CD14-positive monocyte (primary cell): ENCODE measurements at regions not wholly inside any gene's neighbourhood (a gene's known extent, or its start where the extent isn't known, plus 50 kb on each side); places are given as distances from the start of the nearest gene placed in this dataset.
A peak's percentile ranks its signal among the peaks of the same experiment; 100 is the strongest.

Experiments used
- DNase-seq, 3 donors: peaks; one replicate each; pipeline ENCODE4 v3.0.0-alpha.2; 2011 to 2022
- H2AFZ ChIP-seq: 2 replicates; pipeline ENCODE4 v1.6.0; 2012; ENCODE audit warnings: mild to moderate bottlenecking, low read depth, low read length, inconsistent platforms; ENCODE audit not compliant: insufficient read depth, poor library complexity, severe bottlenecking
- H3K27ac ChIP-seq, 2 donors: 1 replicate in 1 of 2; 2 replicates in 1 of 2; pipeline ENCODE4 v1.5.1; 2012 to 2013; ENCODE audit warnings: low read length in 2 of 2, control low read depth in 1 of 2, inconsistent platforms in 1 of 2, low read depth in 1 of 2, mild to moderate bottlenecking in 1 of 2
- H3K27me3 ChIP-seq, 2 donors: one replicate each; pipeline versions ENCODE4 v1.6.0 to v1.6.1; 2011 to 2013; ENCODE audit warnings: low read length in 2 of 2; ENCODE audit not compliant: control insufficient read depth in 2 of 2, insufficient read depth in 2 of 2
- H3K36me3 ChIP-seq, 2 donors: replicated peaks in 1 of 2; 1 replicate in 1 of 2; 2 replicates in 1 of 2; pipeline versions ENCODE4 v1.5.1 to v1.6.1; 2012 to 2013; ENCODE audit warnings: low read length in 2 of 2, control low read depth in 1 of 2, inconsistent platforms in 1 of 2, mild to moderate bottlenecking in 1 of 2; ENCODE audit not compliant: insufficient read depth in 2 of 2, control insufficient read depth in 1 of 2
- H3K4me1 ChIP-seq, 2 donors: 1 replicate in 1 of 2; 2 replicates in 1 of 2; pipeline versions ENCODE4 v1.5.1 to v1.6.1; 2012 to 2013; ENCODE audit warnings: low read length in 2 of 2, control low read depth in 1 of 2, inconsistent platforms in 1 of 2, mild to moderate bottlenecking in 1 of 2, moderate library complexity in 1 of 2; ENCODE audit not compliant: insufficient read depth in 2 of 2, control insufficient read depth in 1 of 2
- H3K4me2 ChIP-seq: replicated peaks from 2 replicates; pipeline ENCODE3; 2012; ENCODE audit warnings: low read length, moderate library complexity, mild to moderate bottlenecking; ENCODE audit not compliant: poor library complexity, severe bottlenecking; ENCODE audit errors: extremely low read depth
- H3K4me3 ChIP-seq, 3 experiments: fragments of 200-600 bp in 1 of 3; sonication (generic) in 1 of 3; replicated peaks in 1 of 3; 1 replicate in 2 of 3; 2 replicates in 1 of 3; pipeline ENCODE4 v1.5.1; 2011 to 2013; ENCODE audit warnings: low read length in 3 of 3, mild to moderate bottlenecking in 3 of 3, control low read depth in 2 of 3, low read depth in 2 of 3, inconsistent platforms in 1 of 3, moderate library complexity in 1 of 3
- H3K79me2 ChIP-seq: 2 replicates; pipeline ENCODE4 v1.6.0; 2012; ENCODE audit warnings: mild to moderate bottlenecking, control low read depth, inconsistent platforms, low read length, moderate library complexity; ENCODE audit not compliant: insufficient read depth
- H3K9ac ChIP-seq: 2 replicates; pipeline ENCODE4 v1.6.0; 2017; ENCODE audit warnings: low read length, mild to moderate bottlenecking; ENCODE audit not compliant: insufficient read depth, poor library complexity, severe bottlenecking
- H3K9me3 ChIP-seq, 2 donors: replicated peaks in 1 of 2; 1 replicate in 1 of 2; 2 replicates in 1 of 2; pipeline versions ENCODE4 v1.5.1 to v1.6.1; 2012 to 2013; ENCODE audit warnings: low read length in 2 of 2, control low read depth in 1 of 2; ENCODE audit not compliant: control insufficient read depth in 1 of 2, insufficient read depth in 1 of 2
- H4K20me1 ChIP-seq: 2 replicates; pipeline ENCODE4 v1.6.0; 2012; ENCODE audit warnings: mild to moderate bottlenecking, low read length, control low read depth, moderate library complexity; ENCODE audit not compliant: insufficient read depth
- H3K27ac Mint-ChIP-seq, 7 donors: one replicate each; pipeline ENCODE4 v1.8.0; 2020; ENCODE audit warnings: mild to moderate bottlenecking in 7 of 7, mixed read lengths in 7 of 7, moderate library complexity in 6 of 7, inconsistent platforms in 2 of 7
- H3K27me3 Mint-ChIP-seq, 3 donors: one replicate each; pipeline ENCODE4 v1.8.0; 2021 to 2022; ENCODE audit warnings: low read depth in 3 of 3, mild to moderate bottlenecking in 3 of 3, mixed read lengths in 3 of 3, moderate library complexity in 3 of 3, inconsistent platforms in 1 of 3
- H3K36me3 Mint-ChIP-seq, 2 donors: one replicate each; pipeline ENCODE4 v1.8.0; 2020; ENCODE audit warnings: mixed read lengths in 2 of 2, inconsistent platforms in 1 of 2, mild to moderate bottlenecking in 1 of 2
- H3K4me1 Mint-ChIP-seq: one replicate; pipeline ENCODE4 v1.8.0; 2020; ENCODE audit warnings: mild to moderate bottlenecking, mixed read lengths
- H3K4me3 Mint-ChIP-seq, 2 donors: one replicate each; pipeline ENCODE4 v1.8.0; 2020; ENCODE audit warnings: mild to moderate bottlenecking in 2 of 2, mixed read lengths in 2 of 2, moderate library complexity in 1 of 2
- H3K9me3 Mint-ChIP-seq, 7 donors: one replicate each; pipeline ENCODE4 v1.8.0; 2020 to 2022; ENCODE audit warnings: mixed read lengths in 7 of 7, mild to moderate bottlenecking in 6 of 7, moderate library complexity in 6 of 7, inconsistent platforms in 2 of 7
- CTCF ChIP-seq: fragments of 200-600 bp; IDR thresholded peaks from one replicate; pipeline ENCODE4 v1.8.0; 2022; ENCODE audit warnings: antibody characterized with exemption, mild to moderate bottlenecking
- WGBS: methylation state at CpG from one replicate; pipeline ENCODE4 v1.1.5; 2013; ENCODE audit warnings: missing lambda C conversion rate; ENCODE audit not compliant: insufficient coverage; 5-methylcytosine and 5-hydroxymethylcytosine counted together
- intact Hi-C, 2 donors: fragments of 100-400 bp; cut with micrococcal nuclease; formaldehyde crosslinking; loops; one replicate each; pipeline versions ENCODE4 v1.15.0 to v1.15.1; 2023

- Mint-ChIP-seq H3K4me1 (no peaks in the 10 kb centered on the region), H3K27ac (no peak overlapping the region), H3K36me3 (no peaks in the 10 kb centered on the region), H3K4me3 (no peak overlapping the region), H3K9me3 (peaks cover 0 to 3% (median 0%) of the 10 kb centered on the region in 7 donors), H3K27me3 (peaks cover 0 to 2% (median 0%) of the 10 kb centered on the region in 3 donors)
- Histone ChIP-seq H3K36me3 (no peaks in the 10 kb centered on the region), H3K4me3 (no peak overlapping the region), H3K27ac (no peak overlapping the region), H3K27me3 (no peaks in the 10 kb centered on the region), H4K20me1 (no peaks in the 10 kb centered on the region), H3K79me2 (no peaks in the 10 kb centered on the region), H3K9me3 (no peaks in the 10 kb centered on the region), H3K9ac (no peak overlapping the region), H3K4me1 (no peaks in the 10 kb centered on the region), H2AFZ (no peak overlapping the region), H3K4me2 (no peak overlapping the region)
- 100% methylated on average over 2 of the region's 2 CpGs for WGBS
- peak; percentile 11 for TF ChIP-seq CTCF
- intact Hi-C loops, result no loop called here
- no peak for DNase-seq
These were observed 170.5 kb downstream of the AREG start for GRCh38 chr4:74615411-74615810.

GRCh38 chr4:74618166-74618565, 173.2 kb downstream of the AREG start:
- H3K36me3 Mint-ChIP-seq, result no peaks in the 10 kb centered on the region
- no peak overlapping the region for H3K9ac ChIP-seq
- DNase-seq, result no peak
- H4K20me1 ChIP-seq, result no peaks in the 10 kb centered on the region
- H3K4me3 Mint-ChIP-seq, result no peak overlapping the region
- WGBS, result no CpG with 5 or more reads among the region's 1 CpG
- H3K4me3 ChIP-seq, result no peak overlapping the region
- no peaks in the 10 kb centered on the region for H3K9me3 ChIP-seq
- H3K9me3 Mint-ChIP-seq, result peaks cover 0 to 3% (median 0%) of the 10 kb centered on the region in 7 donors
- TF ChIP-seq CTCF, result no peak
- no peak overlapping the region for H2AFZ ChIP-seq
- intact Hi-C loops, result no loop called here
- H3K4me1 Mint-ChIP-seq, result peaks cover under 1% of the 10 kb centered on the region
- no peak overlapping the region for H3K27ac ChIP-seq
- peaks cover 0 to 2% (median 1%) of the 10 kb centered on the region in 3 donors for H3K27me3 Mint-ChIP-seq
- H3K4me2 ChIP-seq, result no peak overlapping the region
- no peaks in the 10 kb centered on the region for H3K27me3 ChIP-seq
- no peaks in the 10 kb centered on the region for H3K79me2 ChIP-seq
- H3K27ac Mint-ChIP-seq, result no peak overlapping the region
- no peaks in the 10 kb centered on the region for H3K36me3 ChIP-seq
- H3K4me1 ChIP-seq, result no peaks in the 10 kb centered on the region
